ENCODE measurements at regions not wholly inside any gene's neighbourhood (a gene's known extent, or its start where the extent isn't known, plus 50 kb on each side); places are given as distances from the start of the nearest gene placed in this dataset.

GRCh38 chr7:52271703-52272102, 763.7 kb upstream of the POM121L12 start:
- Histone ChIP-seq H3K4me1 (ENCODE audit: control insufficient read depth, insufficient read depth, low read length) (no peaks in the 10 kb centered on the region), H3K4me3 (ENCODE audit: low read depth, low read length) (no peak overlapping the region), H3K9me3 (ENCODE audit: control insufficient read depth, insufficient read depth, low read depth, low read length) (no peaks in the 10 kb centered on the region), H3K36me3 (ENCODE audit: control insufficient read depth in 2 of 2, insufficient read depth in 1 of 2, low read length in 2 of 2) (no peaks in the 10 kb centered on the region), H3K27ac (ENCODE audit: extremely low read depth, low read depth, low read length) (no peak overlapping the region)
- ChIA-PET POLR2A (no interaction called here), CTCF (no interaction called here)
- TF ChIP-seq ZNF513 (tag by site-specific recombination; IDR thresholded peaks at IDR 0.05) = no peak
- TF ChIP-seq ZNF48 (tag by site-specific recombination; IDR thresholded peaks at IDR 0.05) = no peak
- no peak for TF ChIP-seq ZNF138 (tag by site-specific recombination; IDR thresholded peaks at IDR 0.05; ENCODE audit: borderline replicate concordance)

- no peaks in the 10 kb centered on the region for H3K4me1 ChIP-seq (ENCODE audit: control insufficient read depth, insufficient read depth, low read length)
- TF ChIP-seq ZNF138 (tag by site-specific recombination; IDR thresholded peaks at IDR 0.05; ENCODE audit: borderline replicate concordance) (no peak), ZNF248 (tag by site-specific recombination; IDR thresholded peaks at IDR 0.05) (no peak), REPIN1 (tag by site-specific recombination; IDR thresholded peaks at IDR 0.05; ENCODE audit: low read depth) (no peak), SP2 (tag by site-specific recombination; IDR thresholded peaks at IDR 0.05) (no peak), ZNF311 (tag by site-specific recombination; IDR thresholded peaks at IDR 0.05; ENCODE audit: borderline replicate concordance) (no peak), GLIS1 (tag by site-specific recombination; IDR thresholded peaks at IDR 0.05) (no peak), ZNF335 (tag by site-specific recombination; conservative IDR thresholded peaks at IDR 0.05) (no peak), ZNF175 (tag by site-specific recombination; IDR thresholded peaks at IDR 0.05) (no peak), ZNF654 (tag by site-specific recombination; IDR thresholded peaks at IDR 0.05; ENCODE audit: low read depth) (no peak), WT1 (tag by site-specific recombination; IDR thresholded peaks at IDR 0.05) (no peak), ZBTB6 (tag by site-specific recombination; IDR thresholded peaks at IDR 0.05) (no peak), ZNF221 (tag by site-specific recombination; IDR thresholded peaks at IDR 0.05; ENCODE audit: borderline replicate concordance) (no peak), ZNF629 (tag by site-specific recombination; IDR thresholded peaks at IDR 0.05) (no peak), ZNF580 (tag by site-specific recombination; IDR thresholded peaks at IDR 0.05) (no peak), ZNF544 (tag by site-specific recombination; IDR thresholded peaks at IDR 0.05) (no peak), ZNF785 (tag by site-specific recombination; IDR thresholded peaks at IDR 0.05) (no peak)
- CTCF ChIA-PET = no interaction called here
- POLR2A ChIA-PET = no interaction called here
- H3K4me3 ChIP-seq (ENCODE audit: low read depth, low read length) = no peak overlapping the region
- no peaks in the 10 kb centered on the region for H3K9me3 ChIP-seq (ENCODE audit: control insufficient read depth, insufficient read depth, low read depth, low read length)
- H3K36me3 ChIP-seq (ENCODE audit: control insufficient read depth in 2 of 2, insufficient read depth in 1 of 2, low read length in 2 of 2) = no peaks in the 10 kb centered on the region
- H3K27ac ChIP-seq (ENCODE audit: extremely low read depth, low read depth, low read length) = no peak overlapping the region
Measured at GRCh38 chr7:52270301-52270700, 765.1 kb upstream of the POM121L12 start.

- Histone ChIP-seq H3K9me3 (ENCODE audit: control insufficient read depth, insufficient read depth, low read depth, low read length) (no peaks in the 10 kb centered on the region), H3K4me1 (ENCODE audit: control insufficient read depth, insufficient read depth, low read length) (no peaks in the 10 kb centered on the region), H3K27ac (ENCODE audit: extremely low read depth, low read depth, low read length) (no peak overlapping the region), H3K4me3 (ENCODE audit: low read depth, low read length) (no peak overlapping the region), H3K36me3 (ENCODE audit: control insufficient read depth in 2 of 2, insufficient read depth in 1 of 2, low read length in 2 of 2) (no peaks in the 10 kb centered on the region)
- CTCF ChIA-PET = no interaction called here
- POLR2A ChIA-PET = no interaction called here
- TF ChIP-seq ZNF157 (tag by site-specific recombination; IDR thresholded peaks at IDR 0.05) = no peak
- TF ChIP-seq ZNF175 (tag by site-specific recombination; IDR thresholded peaks at IDR 0.05) = no peak
- TF ChIP-seq ZBTB11 (tag by site-specific recombination; conservative IDR thresholded peaks at IDR 0.05; ENCODE audit: low read depth) = no peak
- no peak for TF ChIP-seq ZNF184 (tag by site-specific recombination; IDR thresholded peaks at IDR 0.05)
- no peak for TF ChIP-seq ZNF548 (tag by site-specific recombination; IDR thresholded peaks at IDR 0.05)
- TF ChIP-seq ZNF561 (tag by site-specific recombination; IDR thresholded peaks at IDR 0.05; ENCODE audit: borderline replicate concordance) = no peak
- TF ChIP-seq BCL11A (tag by site-specific recombination; IDR thresholded peaks at IDR 0.05; ENCODE audit: low read depth) = no peak
- no peak for TF ChIP-seq ZNF302 (tag by site-specific recombination; IDR thresholded peaks at IDR 0.05; ENCODE audit: low read depth)
- TF ChIP-seq ZNF670 (tag by site-specific recombination; IDR thresholded peaks at IDR 0.05; ENCODE audit: low read depth) = no peak
- no peak for TF ChIP-seq ZNF624 (tag by site-specific recombination; IDR thresholded peaks at IDR 0.05)
- no peak for TF ChIP-seq YY1 (tag by site-specific recombination; IDR thresholded peaks at IDR 0.05)
- no peak for TF ChIP-seq ZNF544 (tag by site-specific recombination; IDR thresholded peaks at IDR 0.05)
Measured at GRCh38 chr7:52269669-52270068, 765.8 kb upstream of the POM121L12 start.

All from HEK293 (cell line).